Astrocyte (in vitro differentiated cells and primary cell): ENCODE measurements at regions not wholly inside any gene's neighbourhood (a gene's known extent, or its start where the extent isn't known, plus 50 kb on each side); places are given as distances from the start of the nearest gene placed in this dataset.

Experiments used
- EZH2 ChIP-seq: IDR thresholded peaks from 2 replicates; pipeline ENCODE4 v1.6.1; 2012; ENCODE audit warnings: mild to moderate bottlenecking, low read length, inconsistent platforms; ENCODE audit not compliant: insufficient read depth
- TF ChIP-seq, protein P1 (sequence below): IDR thresholded peaks from 2 replicates; pipeline ENCODE4 v1.5.1; 2011; ENCODE audit warnings: low read depth, mild to moderate bottlenecking, inconsistent platforms, low read length, moderate library complexity; ENCODE audit not compliant: insufficient read depth

DNA sequence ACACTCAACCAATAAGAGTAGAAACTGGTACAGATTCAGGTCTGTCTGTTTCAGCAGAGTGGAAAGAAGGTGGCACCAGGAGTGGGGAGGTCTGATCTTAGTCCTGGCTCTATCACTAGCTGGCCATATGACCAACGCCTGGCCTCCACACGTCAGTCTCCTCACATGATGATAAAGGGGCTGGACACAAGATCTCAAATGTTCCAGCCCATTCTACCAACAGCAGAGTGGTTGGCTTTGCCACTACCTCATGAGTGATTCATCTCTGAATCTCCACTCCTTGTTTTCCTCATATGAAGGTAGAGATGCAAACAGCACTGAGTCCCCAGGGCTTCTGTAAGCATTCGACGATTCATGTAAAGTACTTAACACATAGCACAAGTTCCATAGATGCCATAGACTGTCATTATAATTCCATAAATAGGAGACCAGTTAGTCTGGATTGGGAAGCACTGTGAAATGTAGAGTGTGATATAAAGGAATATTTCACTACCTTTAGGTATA is 281.9 kb upstream of the ASIC2 start:
- TF ChIP-seq EZH2: no peak
- TF ChIP-seq, protein P1, sequence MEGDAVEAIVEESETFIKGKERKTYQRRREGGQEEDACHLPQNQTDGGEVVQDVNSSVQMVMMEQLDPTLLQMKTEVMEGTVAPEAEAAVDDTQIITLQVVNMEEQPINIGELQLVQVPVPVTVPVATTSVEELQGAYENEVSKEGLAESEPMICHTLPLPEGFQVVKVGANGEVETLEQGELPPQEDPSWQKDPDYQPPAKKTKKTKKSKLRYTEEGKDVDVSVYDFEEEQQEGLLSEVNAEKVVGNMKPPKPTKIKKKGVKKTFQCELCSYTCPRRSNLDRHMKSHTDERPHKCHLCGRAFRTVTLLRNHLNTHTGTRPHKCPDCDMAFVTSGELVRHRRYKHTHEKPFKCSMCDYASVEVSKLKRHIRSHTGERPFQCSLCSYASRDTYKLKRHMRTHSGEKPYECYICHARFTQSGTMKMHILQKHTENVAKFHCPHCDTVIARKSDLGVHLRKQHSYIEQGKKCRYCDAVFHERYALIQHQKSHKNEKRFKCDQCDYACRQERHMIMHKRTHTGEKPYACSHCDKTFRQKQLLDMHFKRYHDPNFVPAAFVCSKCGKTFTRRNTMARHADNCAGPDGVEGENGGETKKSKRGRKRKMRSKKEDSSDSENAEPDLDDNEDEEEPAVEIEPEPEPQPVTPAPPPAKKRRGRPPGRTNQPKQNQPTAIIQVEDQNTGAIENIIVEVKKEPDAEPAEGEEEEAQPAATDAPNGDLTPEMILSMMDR: no peak
